Peyer's patch (tissue), 4 donors: ENCODE measurements at regions not wholly inside any gene's neighbourhood (a gene's known extent, or its start where the extent isn't known, plus 50 kb on each side); places are given as distances from the start of the nearest gene placed in this dataset.

Experiments
- DNase-seq, 3 donors: peaks; one replicate each; pipeline ENCODE4 v3.0.0-alpha.2; 2017 to 2019
- H3K27ac ChIP-seq, 4 donors: fragments of 200-600 bp; sonication (generic); one replicate each; pipeline ENCODE4 v1.5.1; 2016 to 2019
- H3K27me3 ChIP-seq, 2 donors: fragments of 200-600 bp; sonication (generic); one replicate each; pipeline ENCODE4 v1.5.1; 2019
- H3K36me3 ChIP-seq, 3 donors: fragments of 200-600 bp; sonication (generic); one replicate each; pipeline ENCODE4 v1.5.1; 2016 to 2019
- H3K4me1 ChIP-seq, 4 donors: fragments of 200-600 bp; sonication (generic); one replicate each; pipeline ENCODE4 v1.5.1; 2016 to 2019
- H3K4me3 ChIP-seq, 4 donors: fragments of 200-600 bp; sonication (generic); 1 replicate in 3 of 4; 2 replicates in 1 of 4; pipeline ENCODE4 v1.5.1; 2016 to 2019; ENCODE audit warnings: mild to moderate bottlenecking in 1 of 4
- H3K9me3 ChIP-seq, 4 donors: fragments of 200-600 bp; sonication (generic); one replicate each; pipeline ENCODE4 v1.5.1; 2016 to 2019; ENCODE audit warnings: mild to moderate bottlenecking in 1 of 4
- CTCF ChIP-seq, 6 experiments: fragments of 450-650 bp in 4 of 6; fragments of 200-600 bp in 2 of 6; sonication (generic) in 1 of 6; IDR thresholded peaks; one replicate each; pipeline ENCODE4 v1.5.1; 2017 to 2019; ENCODE audit warnings: antibody characterized with exemption in 6 of 6, mild to moderate bottlenecking in 3 of 6, moderate library complexity in 1 of 6
- POLR2A ChIP-seq, 2 donors: fragments of 450-650 bp; IDR thresholded peaks; one replicate each; pipeline ENCODE4 v1.5.1; 2017; ENCODE audit warnings: antibody characterized with exemption in 2 of 2, mild to moderate bottlenecking in 2 of 2, moderate library complexity in 2 of 2

GRCh38 chr3:24828551-24828950, 333.9 kb upstream of the THRB start:
- DNase-seq: no peak
- peaks cover 0 to 7% of the 10 kb centered on the region in 2 donors for H3K27me3 ChIP-seq
- H3K9me3 ChIP-seq: no peaks in the 10 kb centered on the region
- H3K4me3 ChIP-seq: peak overlapping the region in 1 of 4 donors; percentile 53
- H3K4me1 ChIP-seq: peaks cover 0 to 13% (median 0%) of the 10 kb centered on the region in 4 donors
- H3K27ac ChIP-seq: no peak overlapping the region
- H3K36me3 ChIP-seq: no peaks in the 10 kb centered on the region
- no peak for TF ChIP-seq POLR2A (IDR thresholded peaks at IDR 0.05)
- TF ChIP-seq CTCF (IDR thresholded peaks at IDR 0.05): no peak

- Histone ChIP-seq H3K4me1 (peaks cover 0 to 13% (median 0%) of the 10 kb centered on the region in 4 donors), H3K4me3 (peak overlapping the region in 3 of 4 donors; percentile 12 to 53 (median 44)), H3K9me3 (no peaks in the 10 kb centered on the region), H3K27ac (no peak overlapping the region), H3K36me3 (no peaks in the 10 kb centered on the region), H3K27me3 (peaks cover 0 to 7% of the 10 kb centered on the region in 2 donors)
- DNase-seq: peak in 1 of 3 donors; percentile 53
- no peak for TF ChIP-seq POLR2A (IDR thresholded peaks at IDR 0.05)
Observed at GRCh38 chr3:24829011-24829581, 334.4 kb upstream of the THRB start.

GRCh38 chr3:24829629-24830229, 335.1 kb upstream of the THRB start:
- TF ChIP-seq POLR2A (IDR thresholded peaks at IDR 0.05) (no peak), CTCF (IDR thresholded peaks at IDR 0.05) (no peak)

GRCh38 chr3:24830230-24831152, 335.8 kb upstream of the THRB start:
- H3K27ac ChIP-seq: no peak overlapping the region
- TF ChIP-seq CTCF (IDR thresholded peaks at IDR 0.05) (no peak), POLR2A (IDR thresholded peaks at IDR 0.05) (no peak)
- peaks cover 0 to 13% (median 0%) of the 10 kb centered on the region in 4 donors for H3K4me1 ChIP-seq
- H3K9me3 ChIP-seq: no peaks in the 10 kb centered on the region
- peak overlapping the region in 2 of 4 donors; percentile 44 to 53 for H3K4me3 ChIP-seq
- DNase-seq: peak in 1 of 3 donors; percentile 44
- no peaks in the 10 kb centered on the region for H3K36me3 ChIP-seq
- H3K27me3 ChIP-seq: peaks cover 0 to 7% of the 10 kb centered on the region in 2 donors

More at GRCh38 chr3:24829629-24830229, 335.1 kb upstream of the THRB start:
- no peak for DNase-seq
- Histone ChIP-seq H3K4me1 (peaks cover 0 to 13% (median 0%) of the 10 kb centered on the region in 4 donors), H3K27me3 (peaks cover 0 to 7% of the 10 kb centered on the region in 2 donors), H3K9me3 (no peaks in the 10 kb centered on the region), H3K36me3 (no peaks in the 10 kb centered on the region), H3K4me3 (peak overlapping the region in 3 of 4 donors; percentile 12 to 53 (median 44)), H3K27ac (no peak overlapping the region)

GRCh38 chr3:24831221-24831620, 336.6 kb upstream of the THRB start:
- no peak overlapping the region for H3K27ac ChIP-seq
- peaks cover 0 to 13% (median 0%) of the 10 kb centered on the region in 4 donors for H3K4me1 ChIP-seq
- no peaks in the 10 kb centered on the region for H3K36me3 ChIP-seq
- peaks cover 0 to 7% of the 10 kb centered on the region in 2 donors for H3K27me3 ChIP-seq
- H3K9me3 ChIP-seq: no peaks in the 10 kb centered on the region
- no peak for DNase-seq
- TF ChIP-seq CTCF (IDR thresholded peaks at IDR 0.05) (no peak), POLR2A (IDR thresholded peaks at IDR 0.05) (no peak)
- no peak overlapping the region for H3K4me3 ChIP-seq
